Cerebellar cortex (tissue), 1 donor: ENCODE measurements at regions not wholly inside any gene's neighbourhood (a gene's known extent, or its start where the extent isn't known, plus 50 kb on each side); places are given as distances from the start of the nearest gene placed in this dataset.
"Not testable (repeated sequence)": the region's sequence is repeated elsewhere in the genome, so short reads cannot be mapped to it uniquely, and the experiment has no call there.

Experiments used
- DNase-seq: peaks from one replicate; pipeline ENCODE4 v3.0.0-alpha.2; 2015; ENCODE audit warnings: low spot score

GRCh38 chr13:44748439-44748838 is 172.3 kb upstream of the TSC22D1 start:
- no peak for DNase-seq

- no peak for DNase-seq
Observed at GRCh38 chr13:44747179-44747578, 171.0 kb upstream of the TSC22D1 start.

DNA sequence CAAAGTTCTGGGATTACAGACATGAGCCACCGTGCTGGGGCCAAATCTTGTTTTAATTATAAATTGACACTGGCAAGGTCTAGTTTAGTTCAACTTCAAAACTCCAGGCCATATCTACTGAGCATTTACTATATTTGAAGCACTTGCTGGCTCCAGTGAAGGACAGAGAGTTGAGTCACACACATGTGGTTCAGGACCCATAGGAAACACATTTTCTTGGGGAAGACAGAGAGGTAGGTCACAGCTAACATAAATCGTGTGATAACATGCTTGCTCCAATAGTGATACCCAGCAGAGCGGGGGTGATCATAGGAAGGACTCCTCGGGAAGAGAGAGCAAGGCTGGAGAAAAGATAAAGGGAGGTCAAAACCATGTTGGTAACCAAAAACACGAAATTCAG is 170.6 kb upstream of the TSC22D1 start:
- no peak for DNase-seq

GRCh38 chr13:44744880-44745633 is 168.9 kb upstream of the TSC22D1 start:
- DNase-seq: no peak

DNA sequence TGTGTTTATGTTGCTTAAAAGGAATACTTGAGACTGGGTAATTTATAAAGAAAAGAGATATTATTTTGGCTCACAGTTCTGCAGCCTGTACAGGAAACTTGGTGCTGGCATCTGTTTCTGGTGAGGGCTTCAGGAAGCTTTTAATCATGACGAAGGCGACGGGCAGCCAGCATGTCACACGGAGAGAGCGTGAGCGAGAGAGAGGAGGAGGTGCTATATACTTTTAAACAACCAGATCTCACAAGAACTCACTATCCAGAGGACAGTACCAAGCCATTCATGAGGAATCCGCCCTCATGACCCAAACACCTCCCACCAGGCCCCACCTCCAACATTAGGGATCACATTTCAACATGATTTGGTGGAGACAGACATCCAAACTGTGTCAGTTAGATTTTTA is 163.4 kb upstream of the TSC22D1 start:
- DNase-seq: no peak

- no peak for DNase-seq
Observed at GRCh38 chr13:44739120-44739519, 163.0 kb upstream of the TSC22D1 start.

- no peak for DNase-seq
Observed at GRCh38 chr13:44738463-44738862, 162.3 kb upstream of the TSC22D1 start.

DNA sequence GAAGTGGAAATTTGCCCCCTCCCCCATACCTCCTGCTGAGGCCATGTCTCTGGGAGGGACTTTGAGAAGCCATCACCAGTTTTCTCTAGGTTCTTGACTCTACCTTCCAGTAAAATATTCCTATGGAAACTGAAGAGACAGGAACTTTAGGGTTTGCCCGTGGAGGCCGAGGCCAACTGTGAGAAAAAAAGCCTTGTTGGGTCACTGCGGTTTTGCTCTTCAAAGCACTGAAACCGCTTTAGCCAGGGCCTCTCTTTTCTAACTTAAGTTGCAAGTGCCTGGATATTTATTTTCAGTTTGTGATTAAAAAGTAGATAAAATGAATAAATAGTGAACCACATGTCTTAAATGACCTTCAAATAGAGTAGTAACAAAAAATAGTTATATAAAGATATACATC is 159.7 kb upstream of the TSC22D1 start:
- DNase-seq: no peak

DNA sequence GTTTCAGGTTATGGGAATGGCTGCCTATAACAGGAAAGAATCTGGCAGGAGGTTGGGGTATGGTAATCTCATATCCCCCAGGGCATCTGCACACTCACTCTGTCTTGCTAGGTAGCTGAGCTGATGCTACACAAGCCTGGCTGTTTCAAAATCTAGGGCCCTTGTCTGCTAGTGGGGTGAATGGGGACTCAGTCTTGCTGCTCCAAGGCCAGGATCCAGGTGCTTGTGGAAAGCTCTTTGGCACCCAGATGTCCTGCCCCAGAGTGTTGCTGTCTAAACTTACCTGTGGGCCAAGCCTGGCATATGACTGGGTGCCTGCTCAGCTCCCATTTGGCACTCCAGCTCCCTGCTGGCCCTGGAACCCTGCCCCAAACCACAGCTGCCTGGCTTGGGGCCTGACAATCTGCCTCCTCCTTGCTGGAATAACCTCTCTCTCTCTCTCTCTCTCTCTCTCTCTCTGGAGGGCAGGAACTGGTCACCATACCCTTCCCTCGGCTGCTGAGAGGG is 158.1 kb upstream of the TSC22D1 start:
- DNase-seq: no peak

DNA sequence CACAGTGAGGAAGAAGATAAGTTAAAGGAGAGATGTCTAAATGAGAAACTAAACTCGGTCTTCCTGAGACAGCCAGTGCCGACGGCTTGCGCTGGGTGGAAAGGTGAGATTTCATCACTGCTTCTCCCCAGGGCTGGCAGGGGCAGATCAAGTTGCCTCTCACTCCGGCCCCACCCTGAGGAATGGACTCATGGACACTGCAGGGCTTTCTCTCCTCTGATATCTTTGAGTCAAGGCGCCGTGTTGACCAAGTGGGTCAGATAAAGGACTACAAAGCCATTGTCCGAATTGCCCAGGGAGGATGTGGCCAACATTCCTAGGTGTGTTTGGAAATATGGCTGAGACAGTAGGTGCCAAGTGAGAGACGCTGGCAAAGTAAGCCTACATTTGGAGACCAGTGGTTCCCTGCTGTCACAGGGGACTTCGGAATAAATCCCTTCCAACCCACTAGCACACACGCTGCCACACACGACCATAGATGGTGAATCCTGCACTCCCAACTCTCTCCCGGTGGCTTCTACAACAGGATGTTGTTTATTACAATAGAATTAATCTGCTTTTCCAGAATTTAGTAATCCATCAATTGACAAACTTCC is 156.5 kb upstream of the TSC22D1 start:
- no peak for DNase-seq

- no peak for DNase-seq
Observed at GRCh38 chr13:44730851-44731250, 154.7 kb upstream of the TSC22D1 start.

GRCh38 chr13:44730099-44730498 is 154.0 kb upstream of the TSC22D1 start:
- no peak for DNase-seq

GRCh38 chr13:44727591-44727990 is 151.5 kb upstream of the TSC22D1 start:
- DNase-seq: not testable (repeated sequence)

DNA sequence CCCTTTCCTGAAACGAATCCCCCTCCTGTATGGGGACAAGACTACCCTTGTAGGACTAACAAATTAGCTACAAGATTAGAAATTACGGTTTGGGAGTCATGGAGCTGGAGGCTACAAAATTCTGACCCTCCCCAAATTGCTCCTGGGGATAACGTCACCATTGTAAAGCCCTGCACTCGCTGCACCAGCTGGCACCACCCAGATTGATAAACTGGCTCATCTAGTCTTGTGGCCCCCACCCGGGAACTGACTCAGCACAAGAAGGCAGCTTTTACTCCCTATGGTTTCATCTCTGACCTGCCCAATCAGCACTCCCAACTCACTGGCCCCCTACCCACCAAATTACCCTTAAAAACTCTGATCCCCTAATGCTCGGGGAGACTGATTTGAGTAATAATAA is 150.6 kb upstream of the TSC22D1 start:
- DNase-seq: no peak

GRCh38 chr13:44726214-44726613 is 150.1 kb upstream of the TSC22D1 start:
- no peak for DNase-seq

GRCh38 chr13:44719857-44720671 is 143.9 kb upstream of the TSC22D1 start:
- DNase-seq: no peak

- no peak for DNase-seq
Observed at GRCh38 chr13:44718467-44718866, 142.3 kb upstream of the TSC22D1 start.

- DNase-seq: no peak
Observed at GRCh38 chr13:44715287-44716230, 139.4 kb upstream of the TSC22D1 start.

DNA sequence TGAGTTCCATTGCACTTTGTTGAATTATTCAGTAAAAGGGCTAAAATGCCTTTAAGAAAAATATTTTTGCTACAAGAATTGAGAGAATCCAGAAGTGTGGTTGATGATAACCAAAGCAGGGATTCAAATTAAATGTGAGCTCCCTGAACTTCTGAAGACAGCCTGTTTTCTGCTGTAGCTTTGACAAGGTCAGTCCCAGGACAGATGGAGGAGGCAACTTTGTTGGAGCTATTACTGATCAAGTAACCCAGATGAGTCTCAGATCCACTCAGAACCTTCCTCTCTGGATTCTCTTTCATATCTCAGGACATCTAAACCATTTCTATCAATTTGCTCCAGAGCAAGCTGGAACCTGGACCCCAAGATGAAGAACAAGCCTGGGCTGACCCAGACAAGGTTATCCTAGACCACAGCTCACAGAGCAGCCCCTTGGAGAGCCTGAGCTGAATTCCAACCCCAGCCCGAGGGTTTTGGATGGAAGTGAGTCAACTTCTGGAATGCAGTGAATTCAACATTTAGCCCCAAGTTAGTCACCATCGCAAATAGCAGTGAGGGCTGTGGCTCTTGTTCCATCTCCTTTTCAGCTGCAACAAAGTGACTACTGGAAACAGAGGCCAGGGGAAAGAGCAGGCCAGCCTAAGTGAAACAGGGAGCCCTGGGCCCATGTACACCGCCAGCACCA is 137.8 kb upstream of the TSC22D1 start:
- no peak for DNase-seq

- no peak for DNase-seq
Observed at GRCh38 chr13:44711706-44712105, 135.6 kb upstream of the TSC22D1 start.

DNA sequence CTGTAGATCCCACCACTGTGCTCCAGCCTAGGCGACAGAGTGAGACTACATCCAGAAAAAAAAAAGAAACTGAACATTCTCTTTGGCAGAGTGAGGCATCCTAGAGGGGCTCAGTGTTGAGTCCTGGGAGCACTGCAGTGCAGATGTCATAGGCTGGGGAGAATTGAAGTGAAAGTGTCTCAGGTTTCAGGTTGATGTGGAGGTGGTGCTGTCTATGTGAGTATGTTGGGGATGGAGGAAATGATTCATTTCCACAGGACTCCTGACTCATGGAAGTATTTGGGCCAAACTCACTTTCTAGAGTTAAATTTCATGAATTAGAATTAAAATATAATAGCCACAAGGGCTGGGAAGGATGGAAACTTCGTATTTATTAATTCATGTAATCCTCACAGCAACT is 134.4 kb upstream of the TSC22D1 start:
- DNase-seq: no peak
